ENCODE measurements at regions not wholly inside any gene's neighbourhood (a gene's known extent, or its start where the extent isn't known, plus 50 kb on each side); places are given as distances from the start of the nearest gene placed in this dataset.
A peak's percentile ranks its signal among the peaks of the same experiment; 100 is the strongest.

DNA sequence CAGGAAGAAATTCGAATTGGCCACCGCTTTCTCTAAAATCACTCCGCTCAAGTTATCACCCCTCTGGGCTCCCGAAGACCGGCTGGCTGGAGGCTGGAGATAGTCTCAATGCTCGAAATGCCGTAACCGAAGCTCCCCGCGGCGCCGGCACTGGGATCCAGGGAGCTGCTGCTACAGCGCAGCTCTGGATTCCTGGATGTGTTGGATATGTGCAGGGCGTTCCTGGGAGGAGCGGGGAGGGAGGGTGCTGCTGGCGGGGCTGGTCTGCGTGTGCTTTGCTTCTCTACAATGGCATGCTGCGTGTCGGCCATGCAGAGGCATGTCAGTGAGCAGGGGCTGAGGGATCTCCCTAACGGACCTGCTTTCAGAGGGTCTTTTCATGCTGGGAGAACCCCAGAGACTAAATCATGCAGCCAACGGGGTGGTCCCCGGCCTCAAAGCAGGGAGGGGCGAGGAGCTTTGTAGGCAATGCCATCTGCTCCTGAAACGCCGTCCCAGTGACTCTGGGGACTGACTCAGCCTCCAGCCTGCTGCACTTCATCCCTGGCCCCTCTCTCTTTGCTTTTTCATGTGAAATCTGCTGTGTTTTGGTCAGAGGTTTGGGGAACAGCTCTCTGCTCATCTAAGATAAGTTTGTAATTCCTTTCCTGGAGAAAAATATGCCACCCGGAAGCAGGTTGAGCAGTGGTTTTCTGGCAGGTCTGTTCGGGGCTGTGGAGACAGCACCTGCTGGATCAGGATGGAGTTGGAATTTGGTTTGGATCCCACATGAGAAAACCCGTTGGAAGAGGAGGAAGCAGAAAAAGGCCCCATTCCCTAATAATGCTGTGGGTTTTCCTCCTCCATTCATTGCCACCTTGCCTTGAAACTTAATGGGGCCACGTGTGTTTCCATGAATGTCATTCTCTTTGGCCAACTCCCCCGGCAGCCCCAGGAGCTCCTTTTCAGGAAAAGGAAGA, 311.4 kb downstream of the SEC14L1 start (continued):
- TF ChIP-seq YY1 (IDR thresholded peaks at IDR 0.05; ENCODE audit: borderline replicate concordance in 1 of 3, control insufficient read depth in 1 of 3, extremely low read depth in 1 of 3, insufficient read depth in 3 of 3, insufficient read length in 1 of 3, insufficient replicate concordance in 2 of 3, low read depth in 1 of 3, low read length in 2 of 3), result peak in 1 of 3 experiments; percentile 20
- TF ChIP-seq, protein P1, sequence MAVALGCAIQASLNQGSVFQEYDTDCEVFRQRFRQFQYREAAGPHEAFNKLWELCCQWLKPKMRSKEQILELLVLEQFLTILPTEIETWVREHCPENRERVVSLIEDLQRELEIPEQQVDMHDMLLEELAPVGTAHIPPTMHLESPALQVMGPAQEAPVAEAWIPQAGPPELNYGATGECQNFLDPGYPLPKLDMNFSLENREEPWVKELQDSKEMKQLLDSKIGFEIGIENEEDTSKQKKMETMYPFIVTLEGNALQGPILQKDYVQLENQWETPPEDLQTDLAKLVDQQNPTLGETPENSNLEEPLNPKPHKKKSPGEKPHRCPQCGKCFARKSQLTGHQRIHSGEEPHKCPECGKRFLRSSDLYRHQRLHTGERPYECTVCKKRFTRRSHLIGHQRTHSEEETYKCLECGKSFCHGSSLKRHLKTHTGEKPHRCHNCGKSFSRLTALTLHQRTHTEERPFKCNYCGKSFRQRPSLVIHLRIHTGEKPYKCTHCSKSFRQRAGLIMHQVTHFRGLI (CRISPR knock-in tag; IDR thresholded peaks at IDR 0.05), result no peak
- TF ChIP-seq CBFA2T3 (IDR thresholded peaks at IDR 0.05), result peak; percentile 7; the same call in 1 of the 2 replicates
- TF ChIP-seq HIVEP1 (CRISPR knock-in tag; IDR thresholded peaks at IDR 0.05), result peak; percentile 31; the same call in 1 of the 2 replicates
- 0 out of 2 replicates have a peak, but pooled peaks have one; percentile 10 for TF ChIP-seq JUND (IDR thresholded peaks at IDR 0.05; ENCODE audit: borderline replicate concordance, low read depth, low read length)
- no peak for TF ChIP-seq JUND (tag; IDR thresholded peaks at IDR 0.05; ENCODE audit: borderline replicate concordance, low read depth, low read length)
- 0 out of 2 replicates have a peak, but pooled peaks have one; percentile 29 for TF ChIP-seq FOXO4 (CRISPR knock-in tag; IDR thresholded peaks at IDR 0.05)
- TF ChIP-seq HLTF (IDR thresholded peaks at IDR 0.05), result no peak
- no peak for TF ChIP-seq TOE1 (IDR thresholded peaks at IDR 0.05; ENCODE audit: borderline replicate concordance)
- TF ChIP-seq TOE1 (CRISPR knock-in tag; IDR thresholded peaks at IDR 0.05; ENCODE audit: borderline replicate concordance, low read depth), result no peak
- no peak for TF ChIP-seq USF2 (CRISPR knock-in tag; IDR thresholded peaks at IDR 0.05)
- TF ChIP-seq TCF3 (CRISPR knock-in tag; IDR thresholded peaks at IDR 0.05), result peak; percentile 22; the same call in 1 of the 2 replicates
- 0 out of 2 replicates have a peak, but pooled peaks have one; percentile 14 for TF ChIP-seq MYC (IDR thresholded peaks at IDR 0.05; ENCODE audit: low read depth, low read length)
- TF ChIP-seq MYC (CRISPR knock-in tag; IDR thresholded peaks at IDR 0.05; ENCODE audit: borderline replicate concordance, low read depth), result no peak
- 0 out of 2 replicates have a peak, but pooled peaks have one; percentile 17 for TF ChIP-seq BRD4 (IDR thresholded peaks at IDR 0.05)
- TF ChIP-seq ZSCAN29 (IDR thresholded peaks at IDR 0.05), result peak; percentile 83
- TF ChIP-seq ELF1 (tag; IDR thresholded peaks at IDR 0.05), result peak; percentile 53; the same call in 1 of the 2 replicates
- TF ChIP-seq ZNF239 (CRISPR knock-in tag; IDR thresholded peaks at IDR 0.05), result no peak
- no peak for TF ChIP-seq ZNF354B (CRISPR knock-in tag; IDR thresholded peaks at IDR 0.05)
- TF ChIP-seq NR1H2 (CRISPR knock-in tag; IDR thresholded peaks at IDR 0.05), result 0 out of 2 replicates have a peak, but pooled peaks have one; percentile 54
- TF ChIP-seq ZNF583 (CRISPR knock-in tag; IDR thresholded peaks at IDR 0.05), result no peak
- no peak for TF ChIP-seq PREB (CRISPR knock-in tag; IDR thresholded peaks at IDR 0.05)
- 0 out of 2 replicates have a peak, but pooled peaks have one; percentile 3 for TF ChIP-seq CREM (IDR thresholded peaks at IDR 0.05; ENCODE audit: low read depth)
- TF ChIP-seq TEAD1 (CRISPR knock-in tag; IDR thresholded peaks at IDR 0.05), result 0 out of 4 replicates have a peak, but pooled peaks of 1 of the 2 experiments have one; percentile 18
